ENCODE measurements at regions not wholly inside any gene's neighbourhood (a gene's known extent, or its start where the extent isn't known, plus 50 kb on each side); places are given as distances from the start of the nearest gene placed in this dataset.

- no peaks in the 10 kb centered on the region for H3K36me3 ChIP-seq
- no peak overlapping the region for H3K4me3 ChIP-seq
- no peak for DNase-seq (ENCODE audit: low spot score)
- H3K9me3 ChIP-seq, result no peaks in the 10 kb centered on the region
- intact Hi-C loops (cut with DNase I), result no loop called here
- TF ChIP-seq CTCF (IDR thresholded peaks at IDR 0.05) (no peak), POLR2AphosphoS5 (IDR thresholded peaks at IDR 0.05) (no peak), POLR2A (IDR thresholded peaks at IDR 0.05) (no peak)
- H3K4me1 ChIP-seq (replicated peaks), result no peaks in the 10 kb centered on the region
- no peaks in the 10 kb centered on the region for H3K27me3 ChIP-seq (replicated peaks; ENCODE audit: insufficient read depth)
- no peak overlapping the region for H3K27ac ChIP-seq
These were observed 123.1 kb upstream of the EYS start for GRCh38 chr6:65830151-65830550.

- H3K4me1 ChIP-seq (replicated peaks), result no peaks in the 10 kb centered on the region
- intact Hi-C loops (cut with DNase I), result no loop called here
- TF ChIP-seq CTCF (IDR thresholded peaks at IDR 0.05), result no peak
- no peak for TF ChIP-seq POLR2A (IDR thresholded peaks at IDR 0.05)
- H3K36me3 ChIP-seq, result no peaks in the 10 kb centered on the region
- no peak overlapping the region for H3K4me3 ChIP-seq
- DNase-seq (ENCODE audit: low spot score), result no peak
- 90% methylated on average over 2 of the region's 2 CpGs for WGBS
- H3K27ac ChIP-seq, result no peak overlapping the region
- H3K9me3 ChIP-seq, result no peaks in the 10 kb centered on the region
- H3K27me3 ChIP-seq (replicated peaks; ENCODE audit: insufficient read depth), result no peaks in the 10 kb centered on the region
These were observed 112.1 kb upstream of the EYS start for GRCh38 chr6:65819152-65819551.

GRCh38 chr6:65818576-65818975, 111.5 kb upstream of the EYS start:
- intact Hi-C loops (cut with DNase I), result no loop called here
- no peaks in the 10 kb centered on the region for H3K4me1 ChIP-seq (replicated peaks)

GRCh38 chr6:65816991-65817390, 110.0 kb upstream of the EYS start:
- WGBS, result 64% methylated on average over 2 of the region's 2 CpGs
- Histone ChIP-seq H3K4me3 (no peak overlapping the region), H3K9me3 (no peaks in the 10 kb centered on the region), H3K27me3 (replicated peaks; ENCODE audit: insufficient read depth) (no peaks in the 10 kb centered on the region), H3K36me3 (no peaks in the 10 kb centered on the region), H3K4me1 (replicated peaks) (no peaks in the 10 kb centered on the region), H3K27ac (no peak overlapping the region)
- intact Hi-C loops (cut with DNase I), result no loop called here
- no peak for TF ChIP-seq POLR2AphosphoS5 (IDR thresholded peaks at IDR 0.05)
- TF ChIP-seq POLR2A (IDR thresholded peaks at IDR 0.05), result no peak
- no peak for DNase-seq (ENCODE audit: low spot score)

More at GRCh38 chr6:65818576-65818975, 111.5 kb upstream of the EYS start:
- WGBS, result 90% methylated on average over 5 of the region's 5 CpGs
- Histone ChIP-seq H3K27me3 (replicated peaks; ENCODE audit: insufficient read depth) (no peaks in the 10 kb centered on the region), H3K36me3 (no peaks in the 10 kb centered on the region), H3K4me3 (no peak overlapping the region), H3K9me3 (no peaks in the 10 kb centered on the region), H3K27ac (no peak overlapping the region)
- DNase-seq (ENCODE audit: low spot score), result no peak
- no peak for TF ChIP-seq CTCF (IDR thresholded peaks at IDR 0.05)
- no peak for TF ChIP-seq POLR2A (IDR thresholded peaks at IDR 0.05)
- TF ChIP-seq POLR2AphosphoS5 (IDR thresholded peaks at IDR 0.05), result no peak

- Histone ChIP-seq H3K4me1 (replicated peaks) (no peaks in the 10 kb centered on the region), H3K27me3 (replicated peaks; ENCODE audit: insufficient read depth) (no peaks in the 10 kb centered on the region), H3K9me3 (no peaks in the 10 kb centered on the region), H3K27ac (no peak overlapping the region), H3K4me3 (no peak overlapping the region), H3K36me3 (no peaks in the 10 kb centered on the region)
- DNase-seq (ENCODE audit: low spot score), result no peak
- 96% methylated on average over 3 of the region's 3 CpGs for WGBS
- intact Hi-C loops (cut with DNase I), result no loop called here
- TF ChIP-seq POLR2A (IDR thresholded peaks at IDR 0.05) (no peak), CTCF (IDR thresholded peaks at IDR 0.05) (no peak), POLR2AphosphoS5 (IDR thresholded peaks at IDR 0.05) (no peak)
These were observed 107.0 kb upstream of the EYS start for GRCh38 chr6:65814071-65814470.

Data from prostate gland (tissue), 2 donors.